ENCODE measurements at regions not wholly inside any gene's neighbourhood (a gene's known extent, or its start where the extent isn't known, plus 50 kb on each side); places are given as distances from the start of the nearest gene placed in this dataset.

GRCh38 chrX:115892056-115892708 is 278.4 kb upstream of the AGTR2 start:
- H3K36me3 ChIP-seq (ENCODE audit: control insufficient read depth in 1 of 2, insufficient read depth in 2 of 2, low read length in 1 of 2) = no peaks in the 10 kb centered on the region
- no peaks in the 10 kb centered on the region for H3K27me3 ChIP-seq (ENCODE audit: control insufficient read depth in 1 of 2, insufficient read depth in 2 of 2, low read length in 1 of 2)
- WGBS, 2 donors = 73 to 94% methylated on average over 7 of the region's 7 CpGs
- H3K4me3 ChIP-seq (ENCODE audit: low read length in 2 of 2) = no peak overlapping the region
- DNase-seq (no peak), ATAC-seq (ENCODE audit: low FRiP score) (no peak)
- H3K27ac ChIP-seq (ENCODE audit: low read depth in 1 of 2, low read length in 2 of 2) = no peak overlapping the region
- peaks cover 8% of the 10 kb centered on the region for H3K9me3 ChIP-seq (ENCODE audit: control insufficient read depth, low read length)
- intact Hi-C loops (cut with DNase I) = no loop called here
- H3K4me1 ChIP-seq (ENCODE audit: control insufficient read depth in 1 of 2, insufficient read depth in 2 of 2, low read length in 2 of 2) = no peaks in the 10 kb centered on the region

GRCh38 chrX:115892787-115893671 is 277.5 kb upstream of the AGTR2 start:
- WGBS, 2 donors = 30 to 71% methylated on average over 13 of the region's 13 CpGs
- H3K4me3 ChIP-seq (ENCODE audit: low read length in 2 of 2) = no peak overlapping the region
- ATAC-seq (ENCODE audit: low FRiP score) (peak; percentile 88), DNase-seq (peak; percentile 63 to 79)
- H3K27ac ChIP-seq (ENCODE audit: low read depth in 1 of 2, low read length in 2 of 2) = no peak overlapping the region
- H3K36me3 ChIP-seq (ENCODE audit: control insufficient read depth in 1 of 2, insufficient read depth in 2 of 2, low read length in 1 of 2) = no peaks in the 10 kb centered on the region
- H3K27me3 ChIP-seq (ENCODE audit: control insufficient read depth in 1 of 2, insufficient read depth in 2 of 2, low read length in 1 of 2) = no peaks in the 10 kb centered on the region
- peaks cover 10% of the 10 kb centered on the region for H3K9me3 ChIP-seq (ENCODE audit: control insufficient read depth, low read length)
- no peaks in the 10 kb centered on the region for H3K4me1 ChIP-seq (ENCODE audit: control insufficient read depth in 1 of 2, insufficient read depth in 2 of 2, low read length in 2 of 2)
- intact Hi-C loops (cut with DNase I) = no loop called here

DNA sequence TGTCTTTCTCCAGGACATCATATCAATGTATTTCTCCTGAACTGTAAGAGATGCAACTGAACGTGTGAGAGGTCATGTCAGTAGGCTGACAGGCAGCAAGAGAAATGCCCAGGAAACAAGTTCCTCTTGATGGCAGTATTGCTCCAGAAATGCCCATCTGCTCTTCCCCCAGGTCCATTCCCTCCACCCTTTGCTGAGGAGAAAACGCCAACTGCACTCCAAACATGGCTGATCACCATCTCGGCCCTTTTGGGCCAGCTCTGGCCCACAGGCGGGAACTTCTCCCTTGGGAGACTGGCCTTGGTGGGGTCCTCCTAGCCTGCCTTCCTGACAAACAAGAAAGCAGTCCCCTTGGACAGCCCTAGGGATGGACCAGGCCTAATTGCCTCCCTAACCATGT is 276.5 kb upstream of the AGTR2 start:
- intact Hi-C loops (cut with DNase I) = no loop called here

GRCh38 chrX:115895678-115896329 is 274.7 kb upstream of the AGTR2 start:
- Histone ChIP-seq H3K27me3 (ENCODE audit: control insufficient read depth in 1 of 2, insufficient read depth in 2 of 2, low read length in 1 of 2) (no peaks in the 10 kb centered on the region), H3K9me3 (ENCODE audit: control insufficient read depth, low read length) (peaks cover 10% of the 10 kb centered on the region), H3K36me3 (ENCODE audit: control insufficient read depth in 1 of 2, insufficient read depth in 2 of 2, low read length in 1 of 2) (no peaks in the 10 kb centered on the region), H3K4me3 (ENCODE audit: low read length in 2 of 2) (no peak overlapping the region), H3K4me1 (ENCODE audit: control insufficient read depth in 1 of 2, insufficient read depth in 2 of 2, low read length in 2 of 2) (no peaks in the 10 kb centered on the region), H3K27ac (ENCODE audit: low read depth in 1 of 2, low read length in 2 of 2) (no peak overlapping the region)
- no peak for DNase-seq
- ATAC-seq (ENCODE audit: low FRiP score) = no peak
- intact Hi-C loops (cut with DNase I) = no loop called here
- 75 to 91% methylated on average over 6 of the region's 6 CpGs for WGBS, 2 donors

More for the DNA sequence above, 276.5 kb upstream of the AGTR2 start:
- Histone ChIP-seq H3K27ac (ENCODE audit: low read depth in 1 of 2, low read length in 2 of 2) (no peak overlapping the region), H3K4me1 (ENCODE audit: control insufficient read depth in 1 of 2, insufficient read depth in 2 of 2, low read length in 2 of 2) (no peaks in the 10 kb centered on the region), H3K9me3 (ENCODE audit: control insufficient read depth, low read length) (peaks cover 12% of the 10 kb centered on the region), H3K36me3 (ENCODE audit: control insufficient read depth in 1 of 2, insufficient read depth in 2 of 2, low read length in 1 of 2) (no peaks in the 10 kb centered on the region), H3K4me3 (ENCODE audit: low read length in 2 of 2) (no peak overlapping the region), H3K27me3 (ENCODE audit: control insufficient read depth in 1 of 2, insufficient read depth in 2 of 2, low read length in 1 of 2) (no peaks in the 10 kb centered on the region)
- ATAC-seq (ENCODE audit: low FRiP score) = peak; percentile 55
- 34 to 74% methylated on average over 4 of the region's 4 CpGs for WGBS, 2 donors
- DNase-seq = no peak

DNA sequence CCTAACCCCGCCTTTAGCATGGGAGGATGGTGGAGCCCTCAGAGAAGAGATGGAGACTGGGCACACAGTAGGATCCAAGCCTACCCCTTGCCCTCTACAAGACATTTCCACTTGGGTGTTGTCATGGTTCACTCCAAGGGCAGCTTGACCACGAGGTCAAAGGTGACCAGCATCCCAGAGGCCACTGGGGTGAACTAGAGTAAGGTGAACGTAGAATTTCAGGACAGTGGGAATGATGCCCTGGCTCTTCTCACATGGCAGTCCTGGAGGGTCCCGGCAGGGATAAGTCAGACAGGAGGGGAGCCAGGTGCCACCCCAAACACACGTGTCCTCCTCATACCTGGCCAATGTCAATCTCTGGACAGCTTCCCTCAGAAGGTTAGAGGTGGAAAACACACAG is 274.2 kb upstream of the AGTR2 start:
- WGBS, 2 donors = 85 to 93% methylated on average over 5 of the region's 5 CpGs

DNA sequence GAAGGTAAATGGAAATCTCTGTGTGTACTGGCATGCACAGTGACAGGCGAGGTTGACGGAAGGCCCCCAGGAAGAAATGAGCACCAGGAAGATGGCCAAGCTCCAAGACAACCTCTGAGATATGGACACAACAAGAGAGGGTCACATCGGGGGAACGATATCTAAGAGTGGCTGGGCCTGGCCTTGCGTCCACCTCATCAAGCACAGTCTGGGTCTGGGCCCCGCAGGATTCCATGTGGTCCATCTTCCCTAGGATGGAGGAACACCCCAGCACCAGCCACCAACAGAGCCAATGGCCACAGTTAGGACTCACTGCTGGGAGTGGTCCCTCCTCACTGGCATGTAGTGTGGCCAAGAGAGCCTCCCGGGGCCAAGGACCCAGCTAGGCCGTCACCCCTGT is 272.6 kb upstream of the AGTR2 start:
- 95 to 98% methylated on average over 8 of the region's 8 CpGs for WGBS, 2 donors
- no peak overlapping the region for H3K4me3 ChIP-seq (ENCODE audit: low read length in 2 of 2)
- no peak for ATAC-seq (ENCODE audit: low FRiP score)
- peaks cover 5% of the 10 kb centered on the region for H3K9me3 ChIP-seq (ENCODE audit: control insufficient read depth, low read length)
- no peak for DNase-seq
- no peaks in the 10 kb centered on the region for H3K27me3 ChIP-seq (ENCODE audit: control insufficient read depth in 1 of 2, insufficient read depth in 2 of 2, low read length in 1 of 2)
- H3K4me1 ChIP-seq (ENCODE audit: control insufficient read depth in 1 of 2, insufficient read depth in 2 of 2, low read length in 2 of 2) = no peaks in the 10 kb centered on the region
- intact Hi-C loops (cut with DNase I) = no loop called here
- no peaks in the 10 kb centered on the region for H3K36me3 ChIP-seq (ENCODE audit: control insufficient read depth in 1 of 2, insufficient read depth in 2 of 2, low read length in 1 of 2)
- no peak overlapping the region for H3K27ac ChIP-seq (ENCODE audit: low read depth in 1 of 2, low read length in 2 of 2)

More for the DNA sequence above, 274.2 kb upstream of the AGTR2 start:
- Histone ChIP-seq H3K27ac (ENCODE audit: low read depth in 1 of 2, low read length in 2 of 2) (no peak overlapping the region), H3K9me3 (ENCODE audit: control insufficient read depth, low read length) (peaks cover 10% of the 10 kb centered on the region), H3K36me3 (ENCODE audit: control insufficient read depth in 1 of 2, insufficient read depth in 2 of 2, low read length in 1 of 2) (no peaks in the 10 kb centered on the region), H3K27me3 (ENCODE audit: control insufficient read depth in 1 of 2, insufficient read depth in 2 of 2, low read length in 1 of 2) (no peaks in the 10 kb centered on the region), H3K4me3 (ENCODE audit: low read length in 2 of 2) (no peak overlapping the region), H3K4me1 (ENCODE audit: control insufficient read depth in 1 of 2, insufficient read depth in 2 of 2, low read length in 2 of 2) (no peaks in the 10 kb centered on the region)
- intact Hi-C loops (cut with DNase I) = no loop called here
- DNase-seq = no peak
- no peak for ATAC-seq (ENCODE audit: low FRiP score)

DNA sequence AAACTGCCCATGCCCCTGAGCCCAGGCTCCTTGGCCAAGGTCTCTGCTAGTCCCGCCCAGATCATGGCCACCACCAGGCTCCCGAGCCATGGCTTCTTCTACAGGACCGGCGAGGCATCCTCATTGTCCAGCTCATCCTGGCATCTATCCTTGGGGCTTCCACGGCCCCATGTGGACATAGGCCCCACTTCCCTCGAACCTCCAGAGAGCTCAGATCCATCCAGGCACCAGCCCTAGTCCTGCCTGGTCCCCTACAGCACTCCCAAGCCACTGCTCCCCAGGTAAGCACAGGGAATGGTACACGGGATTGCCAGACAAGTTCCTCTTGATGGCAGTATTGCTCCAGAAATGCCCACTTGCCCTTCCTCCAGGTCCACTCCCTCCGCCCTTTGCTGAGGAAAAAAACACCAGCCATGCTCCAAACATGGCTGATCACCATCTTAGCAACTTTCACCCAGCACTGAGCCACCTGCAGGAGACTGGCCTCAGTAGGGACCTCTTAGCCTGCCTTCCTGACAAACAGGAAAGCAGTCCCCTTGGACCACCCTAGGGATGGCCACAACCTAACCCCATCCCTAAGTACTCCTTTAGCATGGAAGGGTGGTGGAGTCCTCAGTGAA is 272.1 kb upstream of the AGTR2 start:
- Histone ChIP-seq H3K36me3 (ENCODE audit: control insufficient read depth in 1 of 2, insufficient read depth in 2 of 2, low read length in 1 of 2) (no peaks in the 10 kb centered on the region), H3K27ac (ENCODE audit: low read depth in 1 of 2, low read length in 2 of 2) (no peak overlapping the region), H3K4me1 (ENCODE audit: control insufficient read depth in 1 of 2, insufficient read depth in 2 of 2, low read length in 2 of 2) (no peaks in the 10 kb centered on the region), H3K9me3 (ENCODE audit: control insufficient read depth, low read length) (peaks cover 5% of the 10 kb centered on the region), H3K27me3 (ENCODE audit: control insufficient read depth in 1 of 2, insufficient read depth in 2 of 2, low read length in 1 of 2) (no peaks in the 10 kb centered on the region), H3K4me3 (ENCODE audit: low read length in 2 of 2) (no peak overlapping the region)
- ATAC-seq (ENCODE audit: low FRiP score) = peak; percentile 15
- WGBS, 2 donors = 79 to 93% methylated on average over 8 of the region's 8 CpGs
- DNase-seq = peak; percentile 78 to 79
- intact Hi-C loops (cut with DNase I) = no loop called here

DNA sequence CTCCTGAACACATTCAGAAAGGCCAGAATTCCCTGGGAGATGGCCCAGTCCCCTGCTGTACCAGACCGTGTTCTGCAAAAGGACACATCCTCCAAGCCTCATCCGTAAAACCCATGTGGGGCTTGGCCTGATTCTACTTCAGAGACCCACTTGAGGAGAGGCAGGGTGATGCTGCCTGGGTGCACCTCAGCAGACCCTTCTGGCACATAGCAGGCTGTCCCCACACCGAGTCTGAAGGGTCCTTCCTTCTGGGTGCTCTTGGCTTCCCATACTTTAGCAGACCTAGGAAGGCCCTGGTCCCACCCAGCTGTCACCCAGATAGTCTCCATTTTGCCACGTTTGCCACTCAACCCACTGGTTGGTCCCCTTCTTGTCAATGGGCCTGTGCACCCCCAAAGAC is 270.1 kb upstream of the AGTR2 start:
- Histone ChIP-seq H3K9me3 (ENCODE audit: control insufficient read depth, low read length) (peaks cover 5% of the 10 kb centered on the region), H3K27me3 (ENCODE audit: control insufficient read depth in 1 of 2, insufficient read depth in 2 of 2, low read length in 1 of 2) (no peaks in the 10 kb centered on the region), H3K36me3 (ENCODE audit: control insufficient read depth in 1 of 2, insufficient read depth in 2 of 2, low read length in 1 of 2) (no peaks in the 10 kb centered on the region), H3K4me1 (ENCODE audit: control insufficient read depth in 1 of 2, insufficient read depth in 2 of 2, low read length in 2 of 2) (no peaks in the 10 kb centered on the region), H3K27ac (ENCODE audit: low read depth in 1 of 2, low read length in 2 of 2) (no peak overlapping the region), H3K4me3 (ENCODE audit: low read length in 2 of 2) (no peak overlapping the region)
- WGBS, 2 donors = 89 to 92% methylated on average over 4 of the region's 4 CpGs
- intact Hi-C loops (cut with DNase I) = no loop called here
- DNase-seq (no peak), ATAC-seq (ENCODE audit: low FRiP score) (no peak)

Measured in aorta (tissue), 5 donors.